ENCODE measurements at regions not wholly inside any gene's neighbourhood (a gene's known extent, or its start where the extent isn't known, plus 50 kb on each side); places are given as distances from the start of the nearest gene placed in this dataset.

DNA sequence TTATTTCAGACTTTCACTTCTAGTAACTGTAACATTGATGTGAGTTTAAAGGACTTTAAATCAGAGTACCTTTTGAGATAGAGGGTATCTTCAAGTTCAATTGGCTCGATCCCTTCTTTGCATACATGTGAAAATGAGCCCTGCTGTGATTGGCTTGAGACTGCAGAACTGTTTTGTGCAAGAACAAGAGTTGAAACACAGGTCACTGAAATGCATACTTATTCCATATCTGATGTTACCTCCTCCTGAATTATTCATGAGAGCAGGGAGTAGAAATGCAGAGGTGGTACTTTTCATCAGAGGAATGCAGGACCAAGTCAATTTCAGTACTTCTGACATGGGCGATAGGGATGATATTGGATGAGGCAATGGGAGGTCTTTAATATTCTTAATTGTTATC is 459.5 kb downstream of the TLR4 start:
- no peak for DNase-seq (ENCODE audit: extremely low read depth, low read depth)
- TF ChIP-seq, protein P1, sequence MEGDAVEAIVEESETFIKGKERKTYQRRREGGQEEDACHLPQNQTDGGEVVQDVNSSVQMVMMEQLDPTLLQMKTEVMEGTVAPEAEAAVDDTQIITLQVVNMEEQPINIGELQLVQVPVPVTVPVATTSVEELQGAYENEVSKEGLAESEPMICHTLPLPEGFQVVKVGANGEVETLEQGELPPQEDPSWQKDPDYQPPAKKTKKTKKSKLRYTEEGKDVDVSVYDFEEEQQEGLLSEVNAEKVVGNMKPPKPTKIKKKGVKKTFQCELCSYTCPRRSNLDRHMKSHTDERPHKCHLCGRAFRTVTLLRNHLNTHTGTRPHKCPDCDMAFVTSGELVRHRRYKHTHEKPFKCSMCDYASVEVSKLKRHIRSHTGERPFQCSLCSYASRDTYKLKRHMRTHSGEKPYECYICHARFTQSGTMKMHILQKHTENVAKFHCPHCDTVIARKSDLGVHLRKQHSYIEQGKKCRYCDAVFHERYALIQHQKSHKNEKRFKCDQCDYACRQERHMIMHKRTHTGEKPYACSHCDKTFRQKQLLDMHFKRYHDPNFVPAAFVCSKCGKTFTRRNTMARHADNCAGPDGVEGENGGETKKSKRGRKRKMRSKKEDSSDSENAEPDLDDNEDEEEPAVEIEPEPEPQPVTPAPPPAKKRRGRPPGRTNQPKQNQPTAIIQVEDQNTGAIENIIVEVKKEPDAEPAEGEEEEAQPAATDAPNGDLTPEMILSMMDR (IDR thresholded peaks at IDR 0.05; ENCODE audit: low read depth, low read length), result no peak

DNA sequence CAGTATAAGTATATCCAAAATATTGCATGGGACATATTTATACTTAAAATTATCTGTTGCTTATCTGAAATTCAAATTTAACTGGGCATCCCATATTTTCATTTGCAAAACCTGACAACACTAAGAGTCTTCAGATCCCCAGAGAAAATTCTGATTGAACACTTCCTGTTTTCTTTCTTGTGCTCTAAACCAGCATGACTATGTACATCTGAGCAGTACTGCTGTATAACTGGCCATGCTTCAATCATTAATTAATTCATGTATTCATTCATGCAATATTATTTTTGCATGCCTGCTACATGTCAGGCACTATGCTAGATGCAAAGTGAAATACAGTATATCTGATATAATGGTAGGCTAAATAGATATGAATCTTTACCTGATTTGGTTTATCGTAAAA is 461.2 kb downstream of the TLR4 start:
- DNase-seq (ENCODE audit: extremely low read depth, low read depth), result no peak
- TF ChIP-seq, protein P1 (IDR thresholded peaks at IDR 0.05; ENCODE audit: low read depth, low read length), result no peak

DNA sequence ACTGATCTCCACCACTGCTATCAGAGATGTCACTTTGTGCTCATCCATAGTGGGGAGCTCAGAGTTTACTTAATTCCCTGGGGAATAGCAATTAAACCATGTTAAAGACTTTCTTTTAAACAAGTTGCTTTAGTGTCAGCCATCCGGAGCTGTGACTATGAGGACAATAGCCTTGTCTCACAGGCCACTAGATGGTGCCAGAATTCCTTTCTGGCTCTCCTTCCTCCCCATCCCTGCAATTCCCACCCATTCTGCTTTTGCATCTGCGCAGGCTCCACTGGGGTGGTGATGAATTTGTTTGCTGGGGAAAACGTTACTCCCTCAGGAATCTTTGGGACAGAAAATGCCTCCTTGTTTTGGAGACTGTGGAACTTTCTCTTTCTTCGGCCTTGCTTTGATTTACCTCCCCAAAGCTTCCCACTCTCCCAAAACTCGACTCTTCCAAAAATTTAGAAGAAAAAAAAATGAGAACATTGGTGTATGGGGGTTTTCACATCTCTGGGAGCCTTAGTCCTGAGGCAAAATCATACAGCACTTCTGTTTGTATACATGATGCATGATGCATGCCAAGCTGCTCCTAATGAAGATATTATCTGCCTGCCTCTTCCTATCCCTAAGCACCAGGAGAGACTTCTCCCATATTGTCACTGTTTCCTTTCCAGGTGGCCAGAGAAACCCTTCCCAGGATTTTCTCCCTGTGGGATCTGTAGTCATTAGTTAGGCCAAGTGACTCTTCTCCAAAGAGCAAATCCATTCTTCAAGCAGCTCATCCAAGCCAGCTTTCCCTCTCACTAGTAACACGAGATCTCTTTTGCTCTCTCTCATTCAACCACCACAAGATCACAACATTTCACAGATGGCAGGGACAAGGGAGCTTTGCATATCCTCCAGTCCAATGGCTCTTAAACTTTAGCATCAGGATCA is 466.1 kb downstream of the TLR4 start:
- TF ChIP-seq, protein P1 (IDR thresholded peaks at IDR 0.05; ENCODE audit: low read depth, low read length), result peak; percentile 21
- DNase-seq (ENCODE audit: extremely low read depth, low read depth), result no peak

DNA sequence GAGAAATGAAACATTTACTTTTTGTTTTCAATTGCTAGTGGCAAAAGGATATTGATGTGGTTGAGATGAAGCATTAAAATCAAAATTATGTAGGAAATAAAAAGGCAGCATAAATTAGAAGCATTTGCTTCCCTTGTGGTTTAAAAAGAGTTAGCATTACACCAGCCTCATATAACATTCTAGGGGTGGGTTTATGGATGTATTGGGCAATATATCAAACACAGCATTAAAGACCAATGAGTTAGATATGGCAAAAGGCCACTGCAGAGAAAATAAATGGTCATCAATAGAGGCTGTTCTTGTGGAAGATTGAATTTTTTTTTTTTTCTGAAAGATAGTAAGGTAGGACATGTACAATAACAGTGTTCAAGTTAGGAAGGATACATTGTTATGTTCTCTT is 473.0 kb downstream of the TLR4 start:
- TF ChIP-seq, protein P1 (IDR thresholded peaks at IDR 0.05; ENCODE audit: low read depth, low read length), result no peak
- no peak for DNase-seq (ENCODE audit: extremely low read depth, low read depth)

DNA sequence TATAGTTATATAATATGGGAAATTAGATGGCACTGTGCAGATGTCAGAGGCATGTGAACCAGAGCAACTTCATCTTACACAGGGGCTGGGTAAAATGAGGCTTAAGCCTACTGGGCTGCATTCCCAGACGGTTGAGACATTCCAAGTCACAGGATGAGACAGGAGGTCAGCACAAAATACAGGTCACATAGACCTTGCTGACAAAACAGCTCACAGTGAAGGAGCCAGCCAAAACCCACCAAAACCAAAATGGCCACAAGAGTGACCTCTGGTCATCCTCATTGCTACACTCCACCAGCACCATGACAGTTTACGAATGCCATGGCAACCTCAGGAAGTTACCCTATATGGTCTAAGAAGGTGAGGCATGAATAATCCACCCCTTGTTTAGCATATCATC is 479.4 kb downstream of the TLR4 start:
- TF ChIP-seq, protein P1 (IDR thresholded peaks at IDR 0.05; ENCODE audit: low read depth, low read length), result no peak
- no peak for DNase-seq (ENCODE audit: extremely low read depth, low read depth)

DNA sequence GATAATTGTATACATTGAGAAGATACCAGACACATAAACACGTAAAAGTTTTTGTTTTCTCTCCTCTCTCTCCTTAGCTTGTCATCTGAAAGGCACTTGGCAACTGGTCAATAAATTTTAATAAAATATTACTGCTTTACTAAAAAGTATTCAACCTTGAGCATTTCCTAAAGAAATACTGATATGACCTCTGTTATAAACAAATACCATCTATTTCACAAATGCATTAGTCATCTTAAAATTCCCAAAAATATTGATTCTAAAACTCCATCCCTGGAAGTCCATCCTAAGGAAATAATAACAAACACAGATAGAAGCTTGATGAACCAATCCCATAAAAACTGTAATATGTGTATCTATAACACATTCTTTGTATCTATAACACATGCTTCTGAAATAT is 483.2 kb downstream of the TLR4 start:
- DNase-seq (ENCODE audit: extremely low read depth, low read depth), result no peak
- TF ChIP-seq, protein P1 (IDR thresholded peaks at IDR 0.05; ENCODE audit: low read depth, low read length), result no peak

DNA sequence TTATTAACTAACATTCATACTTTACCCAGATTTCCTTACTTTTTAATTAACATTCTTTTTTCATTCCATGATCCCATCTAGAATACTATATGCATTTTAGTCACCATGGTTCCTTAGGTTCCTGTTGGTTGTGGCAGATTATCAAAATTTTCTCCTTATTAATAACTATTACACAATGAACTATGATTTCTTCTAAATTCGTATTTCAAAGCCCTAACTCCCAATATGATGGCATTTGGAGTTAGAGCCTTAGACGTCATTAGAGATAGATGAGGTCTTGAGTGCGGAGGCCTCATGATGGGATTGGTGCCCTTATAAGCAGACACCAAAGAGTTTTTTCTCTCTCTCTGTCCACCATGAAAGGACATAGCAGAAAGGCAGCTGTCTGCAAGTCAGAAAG is 485.4 kb downstream of the TLR4 start:
- TF ChIP-seq, protein P1 (IDR thresholded peaks at IDR 0.05; ENCODE audit: low read depth, low read length), result no peak
- no peak for DNase-seq (ENCODE audit: extremely low read depth, low read depth)

Data from AG09319 (cell line).